CD4-positive, alpha-beta T cell (primary cell): ENCODE measurements at regions not wholly inside any gene's neighbourhood (a gene's known extent, or its start where the extent isn't known, plus 50 kb on each side); places are given as distances from the start of the nearest gene placed in this dataset.

ENCODE experiments used
- ATAC-seq: fragments of 200-7000 bp; cut with Tn5 transposase; one replicate; pipeline ENCODE4 v1.10.0; 2022; ENCODE audit warnings: mild to moderate bottlenecking; ENCODE audit not compliant: poor library complexity
- CTCF ChIA-PET: fragments of 350-600 bp; sonication (Branson Sonifier 250); formaldehyde crosslinking; loops from one replicate; lab custom pipeline; 2021; ENCODE audit warnings: antibody characterized with exemption, inconsistent platforms; lab: Charles Lee
- POLR2A ChIA-PET: fragments of 350-600 bp; sonication (Branson Sonifier 250); formaldehyde crosslinking; loops from one replicate; lab custom pipeline; 2021; ENCODE audit warnings: antibody characterized with exemption, inconsistent platforms; lab: Charles Lee
- DNase-seq, 14 experiments: peaks; one replicate each; pipeline ENCODE4 v3.0.0-alpha.2; 2013 to 2020; ENCODE audit warnings: mixed read lengths in 2 of 14
- H3K27ac ChIP-seq, 2 donors: one replicate each; pipeline versions ENCODE4 v1.5.1 to v1.7.0; 2013; ENCODE audit warnings: low read length in 2 of 2, low read depth in 1 of 2, mild to moderate bottlenecking in 1 of 2
- H3K27me3 ChIP-seq, 2 experiments: 1 replicate in 1 of 2; 2 replicates in 1 of 2; pipeline versions ENCODE4 v1.6.1 to v1.7.0; 2013; ENCODE audit warnings: low read length in 2 of 2, control low read depth in 1 of 2, mild to moderate bottlenecking in 1 of 2, moderate library complexity in 1 of 2; ENCODE audit not compliant: insufficient read depth in 2 of 2, control insufficient read depth in 1 of 2
- H3K36me3 ChIP-seq: one replicate; pipeline ENCODE4 v1.6.1; 2013; ENCODE audit warnings: low read length, control low read depth; ENCODE audit not compliant: insufficient read depth
- H3K4me1 ChIP-seq: one replicate; pipeline ENCODE4 v1.6.1; 2013; ENCODE audit warnings: low read length, control low read depth; ENCODE audit not compliant: insufficient read depth
- H3K4me3 ChIP-seq: one replicate; pipeline ENCODE4 v1.5.1; 2013; ENCODE audit warnings: mild to moderate bottlenecking, low read length, moderate library complexity
- H3K9me3 ChIP-seq, 2 experiments: 1 replicate in 1 of 2; 2 replicates in 1 of 2; pipeline versions ENCODE4 v1.6.1 to v1.7.0; 2013; ENCODE audit warnings: low read length in 2 of 2, mild to moderate bottlenecking in 2 of 2, control low read depth in 1 of 2, moderate library complexity in 1 of 2; ENCODE audit not compliant: control insufficient read depth in 1 of 2, insufficient read depth in 1 of 2
- H3K27ac Mint-ChIP-seq: one replicate; pipeline ENCODE4 v1.8.0; 2020; ENCODE audit warnings: mixed read lengths
- H3K27me3 Mint-ChIP-seq: one replicate; pipeline ENCODE4 v1.8.0; 2021; ENCODE audit warnings: mixed read lengths
- H3K36me3 Mint-ChIP-seq: one replicate; pipeline ENCODE4 v1.8.0; 2021; ENCODE audit warnings: low read depth, mixed read lengths
- H3K4me1 Mint-ChIP-seq: one replicate; pipeline ENCODE4 v1.8.0; 2021; ENCODE audit warnings: low read depth, mixed read lengths
- H3K4me3 Mint-ChIP-seq: one replicate; pipeline ENCODE4 v1.8.0; 2020; ENCODE audit warnings: mild to moderate bottlenecking, mixed read lengths
- H3K9me3 Mint-ChIP-seq: one replicate; pipeline ENCODE4 v1.8.0; 2020; ENCODE audit warnings: mixed read lengths
- intact Hi-C, 2 experiments: fragments of 100-400 bp; cut with DNase I in 1 of 2; cut with micrococcal nuclease in 1 of 2; formaldehyde crosslinking; loops; one replicate each; pipeline versions ENCODE4 v1.15.1 to v1.9.0; 2023 to 2025; cut with DNase I, micrococcal nuclease
- TF ChIP-seq, protein P1 (sequence below): fragments of 200-600 bp; IDR thresholded peaks from one replicate; pipeline ENCODE4 v1.8.0; 2022; ENCODE audit warnings: antibody characterized with exemption, mild to moderate bottlenecking

DNA sequence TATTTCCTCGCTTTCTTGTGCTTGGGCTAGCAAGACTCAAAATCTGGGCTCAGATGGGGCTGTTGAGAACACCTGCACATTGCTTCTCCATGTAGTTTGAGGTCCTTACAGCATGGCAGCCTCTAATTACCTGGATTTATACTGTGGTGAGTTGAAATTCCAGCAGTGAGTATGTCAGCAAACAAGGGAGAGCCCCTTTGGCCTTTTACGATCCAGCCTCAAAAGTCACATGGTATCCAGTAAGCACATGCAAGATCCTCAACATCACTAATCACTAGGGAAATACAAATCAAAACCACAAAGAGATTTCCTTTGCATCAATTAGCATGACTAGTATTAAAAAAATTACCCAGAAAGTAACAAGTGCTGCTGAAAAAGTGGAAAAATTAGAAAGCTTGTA lies 787.8 kb downstream of the NLGN4Y start:
- Mint-ChIP-seq H3K27ac (no peak overlapping the region), H3K27me3 (no peaks in the 10 kb centered on the region), H3K4me1 (no peaks in the 10 kb centered on the region), H3K9me3 (peaks cover 5% of the 10 kb centered on the region), H3K4me3 (no peak overlapping the region), H3K36me3 (no peaks in the 10 kb centered on the region)
- TF ChIP-seq, protein P1, sequence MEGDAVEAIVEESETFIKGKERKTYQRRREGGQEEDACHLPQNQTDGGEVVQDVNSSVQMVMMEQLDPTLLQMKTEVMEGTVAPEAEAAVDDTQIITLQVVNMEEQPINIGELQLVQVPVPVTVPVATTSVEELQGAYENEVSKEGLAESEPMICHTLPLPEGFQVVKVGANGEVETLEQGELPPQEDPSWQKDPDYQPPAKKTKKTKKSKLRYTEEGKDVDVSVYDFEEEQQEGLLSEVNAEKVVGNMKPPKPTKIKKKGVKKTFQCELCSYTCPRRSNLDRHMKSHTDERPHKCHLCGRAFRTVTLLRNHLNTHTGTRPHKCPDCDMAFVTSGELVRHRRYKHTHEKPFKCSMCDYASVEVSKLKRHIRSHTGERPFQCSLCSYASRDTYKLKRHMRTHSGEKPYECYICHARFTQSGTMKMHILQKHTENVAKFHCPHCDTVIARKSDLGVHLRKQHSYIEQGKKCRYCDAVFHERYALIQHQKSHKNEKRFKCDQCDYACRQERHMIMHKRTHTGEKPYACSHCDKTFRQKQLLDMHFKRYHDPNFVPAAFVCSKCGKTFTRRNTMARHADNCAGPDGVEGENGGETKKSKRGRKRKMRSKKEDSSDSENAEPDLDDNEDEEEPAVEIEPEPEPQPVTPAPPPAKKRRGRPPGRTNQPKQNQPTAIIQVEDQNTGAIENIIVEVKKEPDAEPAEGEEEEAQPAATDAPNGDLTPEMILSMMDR = no peak
- intact Hi-C loops = loop anchor here in 1 of 2 experiments (5.0 kb wide), 1 partner anchor 1480 kb away; no protein-coding TSS in a partner anchor
- no peaks in the 10 kb centered on the region for H3K9me3 ChIP-seq
- CTCF ChIA-PET = no interaction called here
- H3K27ac ChIP-seq = no peak overlapping the region
- ATAC-seq (no peak), DNase-seq (no peak)
- no peaks in the 10 kb centered on the region for H3K36me3 ChIP-seq
- H3K27me3 ChIP-seq = no peaks in the 10 kb centered on the region
- H3K4me3 ChIP-seq = no peak overlapping the region
- POLR2A ChIA-PET = no interaction called here
- H3K4me1 ChIP-seq = no peaks in the 10 kb centered on the region

DNA sequence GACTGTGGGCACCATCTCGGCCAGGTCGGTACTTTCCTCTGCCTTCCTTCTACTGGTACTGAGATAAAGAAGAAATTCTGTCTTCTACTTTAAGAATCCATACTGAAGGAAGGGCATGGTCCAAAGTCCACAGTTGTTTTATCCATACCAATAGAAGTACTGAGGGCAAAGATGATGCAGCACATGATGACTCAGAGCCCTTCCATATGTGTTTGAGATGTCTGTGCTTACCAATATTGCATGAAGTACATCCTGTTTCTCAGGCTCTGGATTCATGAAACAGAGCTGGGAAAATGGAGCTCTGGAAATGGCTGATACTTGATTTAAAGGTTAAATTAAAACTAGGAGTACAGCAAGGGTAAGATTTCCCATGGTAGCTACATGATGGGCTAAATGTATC lies 799.9 kb downstream of the NLGN4Y start:
- Mint-ChIP-seq H3K36me3 (no peaks in the 10 kb centered on the region), H3K9me3 (no peaks in the 10 kb centered on the region), H3K27ac (no peak overlapping the region), H3K27me3 (peaks cover 4% of the 10 kb centered on the region), H3K4me1 (peaks cover 5% of the 10 kb centered on the region), H3K4me3 (no peak overlapping the region)
- Histone ChIP-seq H3K9me3 (no peaks in the 10 kb centered on the region), H3K4me1 (no peaks in the 10 kb centered on the region), H3K27me3 (no peaks in the 10 kb centered on the region), H3K36me3 (no peaks in the 10 kb centered on the region), H3K4me3 (no peak overlapping the region), H3K27ac (no peak overlapping the region)
- intact Hi-C loops = no loop called here
- ChIA-PET CTCF (no interaction called here), POLR2A (no interaction called here)
- DNase-seq (no peak), ATAC-seq (no peak)
- TF ChIP-seq, protein P1 = no peak

DNA sequence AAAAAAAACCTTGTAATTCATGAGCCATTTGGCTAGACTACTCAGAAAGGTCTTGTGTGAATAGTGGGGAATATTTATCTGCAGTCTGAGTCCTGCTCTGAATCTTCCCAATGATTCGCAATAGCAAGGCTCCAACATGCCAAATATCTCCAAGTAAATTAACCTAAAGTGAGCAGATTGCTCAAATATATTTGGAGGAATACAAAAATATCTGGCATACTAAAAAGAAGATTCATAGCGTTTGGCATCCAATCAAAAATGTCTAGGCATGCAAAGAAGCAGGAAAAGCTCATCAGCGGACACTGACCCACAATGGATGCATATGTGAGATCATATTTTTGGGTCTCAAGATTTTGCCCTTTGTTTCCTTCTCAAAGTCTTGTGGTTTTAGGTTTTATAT lies 800.9 kb downstream of the NLGN4Y start:
- Histone ChIP-seq H3K27me3 (no peaks in the 10 kb centered on the region), H3K4me1 (no peaks in the 10 kb centered on the region), H3K36me3 (no peaks in the 10 kb centered on the region), H3K9me3 (no peaks in the 10 kb centered on the region), H3K4me3 (no peak overlapping the region), H3K27ac (no peak overlapping the region)
- no peak overlapping the region for H3K27ac Mint-ChIP-seq
- no peaks in the 10 kb centered on the region for H3K27me3 Mint-ChIP-seq
- TF ChIP-seq, protein P1 = no peak
- H3K4me1 Mint-ChIP-seq = peaks cover 5% of the 10 kb centered on the region
- H3K9me3 Mint-ChIP-seq = no peaks in the 10 kb centered on the region
- ATAC-seq (no peak), DNase-seq (no peak)
- intact Hi-C loops = no loop called here
- CTCF ChIA-PET = no interaction called here
- POLR2A ChIA-PET = no interaction called here
- no peaks in the 10 kb centered on the region for H3K36me3 Mint-ChIP-seq
- H3K4me3 Mint-ChIP-seq = no peak overlapping the region
